ENCODE measurements at regions not wholly inside any gene's neighbourhood (a gene's known extent, or its start where the extent isn't known, plus 50 kb on each side); places are given as distances from the start of the nearest gene placed in this dataset.

GRCh38 chr10:7485244-7485556 is 74.4 kb upstream of the SFMBT2 start:
- Histone ChIP-seq H3K27ac (ENCODE audit: low read depth, low read length, poor library complexity, severe bottlenecking) (peak overlapping the region; percentile 72), H3K4me1 (ENCODE audit: insufficient read depth, low read length, poor library complexity, severe bottlenecking) (peaks cover 93% of the 10 kb centered on the region), H3K36me3 (ENCODE audit: insufficient read depth, low read length) (no peaks in the 10 kb centered on the region), H2AFZ (ENCODE audit: low read length) (peak overlapping the region; percentile 65; the same call in 1 of the 2 replicates), H3K4me2 (ENCODE audit: low read length) (peak overlapping the region; percentile 87), H3K4me3 (ENCODE audit: low read depth, low read length, poor library complexity, severe bottlenecking) (peak overlapping the region; percentile 57), H3K9me3 (ENCODE audit: low read length) (no peaks in the 10 kb centered on the region), H4K20me1 (ENCODE audit: insufficient read depth, low read length) (no peaks in the 10 kb centered on the region), H3K9me2 (ENCODE audit: insufficient read depth, low read length) (no peaks in the 10 kb centered on the region), H3K79me2 (ENCODE audit: insufficient read depth, low read depth, low read length) (no peaks in the 10 kb centered on the region)
- intact Hi-C loops (cut with micrococcal nuclease; ENCODE audit: unreplicated experiment) = no loop called here
- ChIA-PET CTCF (ENCODE audit: unreplicated experiment) (no interaction called here), POLR2A (interaction anchor here (0.6 to 1.7 kb wide), 4 partner anchors 9 to 993 kb away, joined by 3 to 7 read pairs (median 4); no protein-coding TSS in a partner anchor)
- TF ChIP-seq, protein P1, sequence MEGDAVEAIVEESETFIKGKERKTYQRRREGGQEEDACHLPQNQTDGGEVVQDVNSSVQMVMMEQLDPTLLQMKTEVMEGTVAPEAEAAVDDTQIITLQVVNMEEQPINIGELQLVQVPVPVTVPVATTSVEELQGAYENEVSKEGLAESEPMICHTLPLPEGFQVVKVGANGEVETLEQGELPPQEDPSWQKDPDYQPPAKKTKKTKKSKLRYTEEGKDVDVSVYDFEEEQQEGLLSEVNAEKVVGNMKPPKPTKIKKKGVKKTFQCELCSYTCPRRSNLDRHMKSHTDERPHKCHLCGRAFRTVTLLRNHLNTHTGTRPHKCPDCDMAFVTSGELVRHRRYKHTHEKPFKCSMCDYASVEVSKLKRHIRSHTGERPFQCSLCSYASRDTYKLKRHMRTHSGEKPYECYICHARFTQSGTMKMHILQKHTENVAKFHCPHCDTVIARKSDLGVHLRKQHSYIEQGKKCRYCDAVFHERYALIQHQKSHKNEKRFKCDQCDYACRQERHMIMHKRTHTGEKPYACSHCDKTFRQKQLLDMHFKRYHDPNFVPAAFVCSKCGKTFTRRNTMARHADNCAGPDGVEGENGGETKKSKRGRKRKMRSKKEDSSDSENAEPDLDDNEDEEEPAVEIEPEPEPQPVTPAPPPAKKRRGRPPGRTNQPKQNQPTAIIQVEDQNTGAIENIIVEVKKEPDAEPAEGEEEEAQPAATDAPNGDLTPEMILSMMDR (conservative IDR thresholded peaks at IDR 0.05; ENCODE audit: low read length) = no peak
- TF ChIP-seq EZH2phosphoT487 (IDR thresholded peaks at IDR 0.05; ENCODE audit: borderline replicate concordance, low read depth, low read length) = no peak
- DNase-seq (ENCODE audit: low spot score) = no peak
- BruUV-seq (replicated peaks) = no TSS peak

DNA sequence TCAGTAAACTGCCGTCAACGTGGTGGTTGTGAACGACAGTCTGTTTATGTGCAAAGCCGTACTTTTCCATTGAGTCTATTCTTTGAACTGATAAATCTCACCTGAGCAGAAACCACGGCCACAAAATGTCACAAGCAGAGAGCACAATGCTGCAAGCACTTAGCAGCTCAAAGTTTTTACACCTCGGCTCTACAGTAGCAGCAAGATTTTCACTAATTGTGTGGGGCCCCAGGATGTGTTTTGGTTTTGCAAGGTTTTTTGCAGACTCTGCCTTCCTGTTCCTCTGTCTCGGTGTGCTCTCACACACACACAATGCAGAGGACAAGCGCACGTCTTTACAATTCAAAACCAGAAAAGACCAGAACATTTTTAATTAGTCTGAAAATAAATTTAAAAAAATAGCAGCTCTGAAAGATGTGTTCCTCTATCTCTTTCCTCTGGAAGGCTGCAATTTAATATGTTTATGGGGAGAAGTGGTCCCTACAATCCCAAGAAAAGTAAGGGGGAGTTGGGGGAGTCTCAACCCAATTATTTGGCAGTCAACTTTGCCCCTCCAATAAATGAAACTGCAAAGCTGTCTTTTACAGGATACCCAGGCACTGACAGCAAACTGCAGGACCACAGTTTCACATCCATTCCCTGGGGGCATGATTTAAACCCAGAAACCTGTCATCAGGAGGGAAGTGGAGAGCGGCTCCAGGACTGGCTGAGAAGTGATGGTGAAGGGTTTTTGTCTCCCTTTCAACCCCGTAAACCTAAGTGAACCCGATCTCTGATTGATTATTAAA is 73.8 kb upstream of the SFMBT2 start:
- peak; percentile 75 for DNase-seq (ENCODE audit: low spot score)
- no peaks in the 10 kb centered on the region for H4K20me1 ChIP-seq (ENCODE audit: insufficient read depth, low read length)
- H3K4me1 ChIP-seq (ENCODE audit: insufficient read depth, low read length, poor library complexity, severe bottlenecking) = peaks cover 96% of the 10 kb centered on the region
- H3K79me2 ChIP-seq (ENCODE audit: insufficient read depth, low read depth, low read length) = no peaks in the 10 kb centered on the region
- BruUV-seq (replicated peaks) = no TSS peak
- no peak for TF ChIP-seq EZH2phosphoT487 (IDR thresholded peaks at IDR 0.05; ENCODE audit: borderline replicate concordance, low read depth, low read length)
- TF ChIP-seq, protein P1 (conservative IDR thresholded peaks at IDR 0.05; ENCODE audit: low read length) = no peak
- no peaks in the 10 kb centered on the region for H3K9me2 ChIP-seq (ENCODE audit: insufficient read depth, low read length)
- peak overlapping the region; percentile 65 for H2AFZ ChIP-seq (ENCODE audit: low read length)
- H3K4me2 ChIP-seq (ENCODE audit: low read length) = peak overlapping the region; percentile 87
- peak overlapping the region; percentile 72 for H3K27ac ChIP-seq (ENCODE audit: low read depth, low read length, poor library complexity, severe bottlenecking)
- intact Hi-C loops (cut with micrococcal nuclease; ENCODE audit: unreplicated experiment) = no loop called here
- H3K36me3 ChIP-seq (ENCODE audit: insufficient read depth, low read length) = no peaks in the 10 kb centered on the region
- ChIA-PET POLR2A (interaction anchor here (0.5 to 1.7 kb wide), 6 partner anchors 10 to 992 kb away, joined by 3 to 7 read pairs (median 4); no protein-coding TSS in a partner anchor), CTCF (ENCODE audit: unreplicated experiment) (no interaction called here)
- peak overlapping the region; percentile 57 for H3K4me3 ChIP-seq (ENCODE audit: low read depth, low read length, poor library complexity, severe bottlenecking)
- no peaks in the 10 kb centered on the region for H3K9me3 ChIP-seq (ENCODE audit: low read length)

GRCh38 chr10:7483848-7484247 is 73.0 kb upstream of the SFMBT2 start:
- intact Hi-C loops (cut with micrococcal nuclease; ENCODE audit: unreplicated experiment) = no loop called here
- BruUV-seq (replicated peaks) = no TSS peak

More at GRCh38 chr10:7483848-7484247, 73.0 kb upstream of the SFMBT2 start:
- ChIA-PET CTCF (ENCODE audit: unreplicated experiment) (no interaction called here), POLR2A (interaction anchor here (0.6 to 1.7 kb wide), 3 partner anchors 11 to 48 kb away, joined by 3 to 5 read pairs (median 4); no protein-coding TSS in a partner anchor)
- DNase-seq (ENCODE audit: low spot score) = no peak
- Histone ChIP-seq H3K9me2 (ENCODE audit: insufficient read depth, low read length) (no peaks in the 10 kb centered on the region), H3K27ac (ENCODE audit: low read depth, low read length, poor library complexity, severe bottlenecking) (no peak overlapping the region), H3K4me3 (ENCODE audit: low read depth, low read length, poor library complexity, severe bottlenecking) (no peak overlapping the region), H4K20me1 (ENCODE audit: insufficient read depth, low read length) (no peaks in the 10 kb centered on the region), H2AFZ (ENCODE audit: low read length) (no peak overlapping the region), H3K4me2 (ENCODE audit: low read length) (peak overlapping the region; percentile 16; the same call in 1 of the 2 replicates), H3K4me1 (ENCODE audit: insufficient read depth, low read length, poor library complexity, severe bottlenecking) (peaks cover 96% of the 10 kb centered on the region), H3K79me2 (ENCODE audit: insufficient read depth, low read depth, low read length) (no peaks in the 10 kb centered on the region), H3K36me3 (ENCODE audit: insufficient read depth, low read length) (no peaks in the 10 kb centered on the region), H3K9me3 (ENCODE audit: low read length) (no peaks in the 10 kb centered on the region)
- TF ChIP-seq EZH2phosphoT487 (IDR thresholded peaks at IDR 0.05; ENCODE audit: borderline replicate concordance, low read depth, low read length) = no peak
- TF ChIP-seq, protein P1 (conservative IDR thresholded peaks at IDR 0.05; ENCODE audit: low read length) = no peak
